Left ventricle myocardium superior (tissue), 1 donor: ENCODE measurements at regions not wholly inside any gene's neighbourhood (a gene's known extent, or its start where the extent isn't known, plus 50 kb on each side); places are given as distances from the start of the nearest gene placed in this dataset.
A peak's percentile ranks its signal among the peaks of the same experiment; 100 is the strongest.

ENCODE experiments used
- ATAC-seq: fragments of 200-7000 bp; cut with Tn5 transposase; one replicate; pipeline ENCODE4 v1.9.1; 2020; ENCODE audit warnings: mild to moderate bottlenecking, moderate library complexity
- DNase-seq: peaks from one replicate; pipeline ENCODE4 v3.0.0-alpha.2; 2020
- intact Hi-C: fragments of 100-400 bp; cut with micrococcal nuclease; formaldehyde crosslinking; loops from one replicate; pipeline ENCODE4 v1.11.0; 2022
- donor health status: DM: no; HTN: yes; CAD: no; lungs with severe emphysema.

GRCh38 chr5:112112346-112112745, 306.7 kb downstream of the EPB41L4A start:
- ATAC-seq (no peak), DNase-seq (no peak)
- intact Hi-C loops: no loop called here

GRCh38 chr5:112109331-112110007, 309.6 kb downstream of the EPB41L4A start:
- ATAC-seq (peak; percentile 86), DNase-seq (peak; percentile 37)
- intact Hi-C loops: no loop called here

GRCh38 chr5:112106878-112107277, 312.2 kb downstream of the EPB41L4A start:
- intact Hi-C loops: no loop called here
- DNase-seq: no peak
- ATAC-seq: no peak

- DNase-seq (no peak), ATAC-seq (no peak)
- intact Hi-C loops: no loop called here
Measured at GRCh38 chr5:112097768-112098167, 321.3 kb downstream of the EPB41L4A start.

GRCh38 chr5:112087222-112087621, 330.2 kb upstream of the NREP start:
- intact Hi-C loops: no loop called here
- DNase-seq (no peak), ATAC-seq (no peak)

GRCh38 chr5:112086740-112087139, 329.7 kb upstream of the NREP start:
- intact Hi-C loops: no loop called here
- no peak for ATAC-seq
- no peak for DNase-seq

- intact Hi-C loops: no loop called here
- DNase-seq (no peak), ATAC-seq (no peak)
Measured at GRCh38 chr5:112084149-112084548, 327.2 kb upstream of the NREP start.

GRCh38 chr5:112083623-112084022, 326.6 kb upstream of the NREP start:
- ATAC-seq: no peak
- intact Hi-C loops: no loop called here
- DNase-seq: no peak

GRCh38 chr5:112077180-112077579, 320.2 kb upstream of the NREP start:
- no peak for DNase-seq
- ATAC-seq: no peak
- intact Hi-C loops: no loop called here

- ATAC-seq (no peak), DNase-seq (no peak)
- intact Hi-C loops: no loop called here
Measured at GRCh38 chr5:112070022-112070421, 313.0 kb upstream of the NREP start.

GRCh38 chr5:112069329-112069728, 312.3 kb upstream of the NREP start:
- DNase-seq (no peak), ATAC-seq (no peak)
- intact Hi-C loops: no loop called here

- DNase-seq (no peak), ATAC-seq (no peak)
- intact Hi-C loops: no loop called here
Measured at GRCh38 chr5:112068593-112068992, 311.6 kb upstream of the NREP start.

- DNase-seq (no peak), ATAC-seq (no peak)
- intact Hi-C loops: no loop called here
Measured at GRCh38 chr5:112065781-112066180, 308.8 kb upstream of the NREP start.

- intact Hi-C loops: no loop called here
- ATAC-seq (no peak), DNase-seq (no peak)
Measured at GRCh38 chr5:112064956-112065355, 308.0 kb upstream of the NREP start.

GRCh38 chr5:112064271-112064701, 307.3 kb upstream of the NREP start:
- intact Hi-C loops: no loop called here
- no peak for ATAC-seq

GRCh38 chr5:112063856-112064255, 306.9 kb upstream of the NREP start:
- no peak for ATAC-seq
- intact Hi-C loops: no loop called here
- DNase-seq: no peak

More at GRCh38 chr5:112064271-112064701, 307.3 kb upstream of the NREP start:
- DNase-seq: no peak

GRCh38 chr5:112063191-112063590, 306.2 kb upstream of the NREP start:
- ATAC-seq: no peak
- DNase-seq: no peak
- intact Hi-C loops: no loop called here

- intact Hi-C loops: no loop called here
- ATAC-seq (no peak), DNase-seq (no peak)
Measured at GRCh38 chr5:112062181-112062580, 305.2 kb upstream of the NREP start.

- ATAC-seq: no peak
- no peak for DNase-seq
- intact Hi-C loops: no loop called here
Measured at GRCh38 chr5:112061666-112062065, 304.7 kb upstream of the NREP start.

- intact Hi-C loops: no loop called here
- ATAC-seq (no peak), DNase-seq (no peak)
Measured at GRCh38 chr5:112059579-112060135, 302.7 kb upstream of the NREP start.

GRCh38 chr5:112049738-112050137, 292.7 kb upstream of the NREP start:
- ATAC-seq (no peak), DNase-seq (no peak)
- intact Hi-C loops: no loop called here
